DMS 273 (cell line): ENCODE measurements at regions not wholly inside any gene's neighbourhood (a gene's known extent, or its start where the extent isn't known, plus 50 kb on each side); places are given as distances from the start of the nearest gene placed in this dataset.

Experiments
- DNase-seq: peaks from one replicate; lab custom pipeline; 2025; ENCODE audit not compliant: unreplicated experiment; lab: John Stamatoyannopoulos, UW

DNA sequence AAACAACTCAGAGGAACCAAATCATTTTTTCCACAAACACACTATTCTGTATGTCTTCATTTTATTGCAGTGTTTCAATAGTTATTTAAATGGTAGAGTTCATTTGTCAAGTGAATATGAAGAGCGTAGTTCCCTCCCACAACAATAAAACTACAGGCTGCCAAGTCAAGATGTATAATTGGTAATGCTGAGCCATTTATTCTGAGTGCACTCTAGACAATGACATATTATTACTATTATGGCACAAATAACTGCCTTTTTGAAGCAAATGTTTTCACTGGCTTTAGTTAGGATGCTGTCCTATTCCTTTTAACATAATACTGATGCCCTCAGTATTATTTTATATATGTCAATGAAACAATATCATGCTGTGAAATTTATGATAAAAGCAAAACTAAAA, 102.7 kb upstream of the PCDH15 start:
- no peak for DNase-seq

DNA sequence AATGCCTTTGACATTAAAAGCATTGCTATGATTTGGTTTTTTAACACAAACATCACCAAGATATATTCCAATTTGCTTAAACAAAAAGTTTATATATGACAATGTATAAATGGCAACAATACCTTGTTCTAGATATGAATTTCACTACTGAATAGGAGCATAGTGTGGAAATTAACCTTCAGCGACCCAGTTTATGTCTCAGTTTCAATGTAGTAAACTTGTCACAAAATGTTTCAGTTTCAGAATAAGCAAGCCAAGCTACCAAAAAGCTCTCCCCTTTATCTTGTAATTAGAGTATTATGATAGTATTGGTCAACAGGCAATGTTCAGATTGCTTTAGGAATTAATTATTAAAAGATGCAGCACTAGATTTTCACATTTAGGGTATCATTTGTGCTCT, 99.6 kb upstream of the PCDH15 start:
- no peak for DNase-seq

DNA sequence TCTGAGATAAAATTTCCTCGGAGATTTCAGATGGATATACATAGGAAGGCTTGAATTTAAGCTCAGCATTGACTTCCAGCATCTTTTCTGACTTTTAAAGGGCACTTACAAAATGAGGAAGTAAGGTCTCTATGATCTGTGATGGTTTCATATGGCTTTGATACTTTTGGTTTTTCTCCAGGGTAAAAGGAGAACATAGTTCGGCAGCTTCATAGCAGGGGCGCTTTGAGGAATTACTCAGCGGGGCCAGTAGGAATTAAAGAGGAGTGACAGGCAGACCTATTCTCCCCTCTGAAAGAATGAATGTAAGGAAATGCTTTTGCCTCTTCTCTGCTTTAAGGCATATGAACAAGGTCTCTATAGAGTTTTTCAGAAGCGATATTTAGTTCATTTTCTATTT, 80.0 kb upstream of the PCDH15 start:
- DNase-seq, result no peak

- no peak for DNase-seq
These were observed 68.0 kb upstream of the PCDH15 start for GRCh38 chr10:54869022-54869421.

GRCh38 chr10:54866666-54867065, 65.6 kb upstream of the PCDH15 start:
- no peak for DNase-seq

- no peak for DNase-seq
These were observed 53.8 kb upstream of the PCDH15 start for GRCh38 chr10:54854843-54855242.

DNA sequence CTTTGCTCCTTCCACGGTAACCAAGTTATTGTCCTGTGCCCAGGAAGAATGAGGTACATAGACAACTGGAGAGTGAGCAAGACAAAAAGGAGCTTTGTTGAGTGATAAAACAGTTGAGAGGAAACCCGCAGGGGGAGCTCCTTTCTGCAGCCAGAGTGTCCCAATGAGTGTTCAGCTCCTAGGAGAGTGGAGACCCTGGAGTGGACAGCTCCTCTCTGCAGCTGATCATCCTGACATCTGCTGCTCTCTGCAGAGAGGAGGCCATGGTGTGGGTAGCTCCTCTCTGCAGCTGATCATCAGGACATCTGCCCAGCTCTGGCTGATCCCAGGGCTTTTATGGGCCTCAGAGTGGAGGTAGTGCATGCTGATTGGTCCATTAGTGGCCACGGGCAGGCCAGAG, 53.4 kb upstream of the PCDH15 start:
- no peak for DNase-seq

GRCh38 chr10:54853883-54854282, 52.9 kb upstream of the PCDH15 start:
- no peak for DNase-seq
